NCI-H345 treated with DMSO at 0.1 percent for 48 hours (cell line): ENCODE measurements at regions not wholly inside any gene's neighbourhood (a gene's known extent, or its start where the extent isn't known, plus 50 kb on each side); places are given as distances from the start of the nearest gene placed in this dataset.
"Not testable (repeated sequence)": the region's sequence is repeated elsewhere in the genome, so short reads cannot be mapped to it uniquely, and the experiment has no call there.

Source experiments
- DNase-seq: peaks from one replicate; lab custom pipeline; 2025; ENCODE audit not compliant: unreplicated experiment; lab: John Stamatoyannopoulos, UW

DNA sequence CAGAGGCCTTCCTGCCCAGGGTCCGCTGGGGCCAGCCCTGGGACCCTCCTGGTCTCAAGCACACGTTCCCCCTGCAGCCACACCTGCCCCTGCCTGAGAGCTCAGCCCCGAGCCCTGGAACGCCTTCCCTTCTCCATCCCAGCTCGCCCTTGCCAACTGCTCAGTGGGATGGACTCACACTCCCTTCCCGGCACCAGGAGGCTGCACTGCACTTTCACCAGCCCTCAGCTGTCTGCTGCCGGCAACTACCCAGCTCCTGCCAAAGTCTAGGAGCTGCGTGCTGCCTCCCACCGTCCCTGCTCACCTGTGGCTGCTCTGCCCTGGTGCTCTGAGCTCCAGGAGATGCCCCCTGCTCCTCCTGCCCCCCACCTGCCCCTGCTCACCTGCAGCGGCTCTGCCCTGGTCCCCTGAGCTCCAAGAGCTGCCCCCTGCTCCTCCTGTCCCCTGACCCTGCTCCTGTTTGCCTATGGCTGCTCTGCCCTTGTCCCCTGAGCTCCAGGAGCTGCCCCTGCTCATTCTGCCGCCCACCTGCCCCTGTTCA lies 246.4 kb downstream of the TMEM121 start:
- not testable (repeated sequence) for DNase-seq

DNA sequence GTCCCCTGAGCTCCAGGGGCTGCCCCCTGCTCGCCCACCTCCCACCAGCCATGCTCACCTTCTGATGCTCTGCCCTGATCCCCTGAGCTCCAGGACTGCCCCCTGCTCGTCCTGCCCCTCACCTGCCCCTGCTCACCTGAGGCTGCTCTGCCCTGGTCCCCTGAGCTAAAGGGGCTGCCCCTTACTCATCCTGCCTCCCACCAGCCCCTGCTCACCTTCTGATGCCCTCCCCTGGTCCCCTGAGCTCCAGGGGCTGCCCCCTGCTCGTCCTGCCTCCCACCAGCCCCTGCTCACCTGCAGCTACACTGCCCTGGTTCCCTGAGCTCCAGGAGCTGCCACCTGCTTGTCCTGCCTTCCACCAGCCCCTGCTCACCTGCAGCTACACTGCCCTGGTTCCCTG lies 247.2 kb downstream of the TMEM121 start:
- no peak for DNase-seq

DNA sequence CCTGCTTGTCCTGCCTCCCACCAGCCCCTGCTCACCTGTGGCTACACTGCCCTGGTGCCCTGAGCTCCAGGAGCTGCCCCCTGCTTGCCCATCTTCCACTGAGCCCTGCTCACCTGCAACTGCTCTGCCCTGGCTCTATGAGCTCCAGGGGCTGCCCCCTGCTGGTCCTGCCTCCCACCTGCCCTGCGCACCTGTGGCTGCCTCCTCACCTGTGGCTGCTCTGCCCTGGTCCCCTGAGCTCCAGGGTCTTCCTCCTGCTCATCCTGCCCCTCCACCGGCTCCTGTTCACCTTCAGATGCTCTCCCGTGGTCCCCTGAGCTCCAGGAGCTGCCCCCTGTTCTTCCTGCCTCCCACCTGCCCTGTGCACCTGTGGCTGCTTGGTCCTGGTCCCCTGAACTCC lies 247.6 kb downstream of the TMEM121 start:
- DNase-seq = no peak

DNA sequence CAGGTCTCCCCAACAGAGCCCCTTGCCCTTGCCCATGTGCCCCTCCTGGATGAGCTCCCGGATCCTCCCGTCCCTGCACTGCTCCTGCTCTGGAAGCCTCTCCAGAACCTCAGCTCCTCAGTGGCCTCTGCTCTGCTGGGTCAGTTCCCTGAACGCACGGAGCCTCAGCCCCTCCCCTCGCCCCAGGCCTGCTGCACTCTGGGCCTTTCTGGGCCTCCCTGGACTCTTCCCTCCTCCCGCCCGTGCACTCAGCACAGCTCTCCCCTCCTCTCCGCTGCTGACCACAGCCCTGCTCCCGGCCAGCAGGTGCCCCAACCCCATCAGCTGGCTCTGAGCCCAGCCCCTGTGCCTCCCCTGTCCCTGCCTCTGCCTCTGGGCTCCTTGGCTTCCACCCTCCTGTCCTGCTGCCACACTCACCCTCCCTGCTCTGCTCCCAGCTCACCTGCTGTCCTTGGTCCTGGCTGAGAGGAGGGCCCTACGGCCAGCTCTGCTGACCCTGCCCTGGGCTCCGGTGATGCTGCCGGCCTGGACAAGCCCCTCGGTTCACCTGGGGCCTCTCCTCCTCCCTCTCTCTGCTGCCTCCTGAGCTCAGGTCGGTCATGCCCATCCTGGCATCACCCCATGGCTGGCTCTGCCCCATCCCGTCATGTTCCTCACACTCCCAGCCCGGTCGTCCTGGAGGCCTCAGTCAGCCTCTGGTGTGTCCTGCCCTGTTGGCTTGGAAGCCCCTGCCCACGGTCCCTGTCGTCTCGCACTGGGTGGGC lies 248.4 kb downstream of the TMEM121 start:
- not testable (repeated sequence) for DNase-seq

DNA sequence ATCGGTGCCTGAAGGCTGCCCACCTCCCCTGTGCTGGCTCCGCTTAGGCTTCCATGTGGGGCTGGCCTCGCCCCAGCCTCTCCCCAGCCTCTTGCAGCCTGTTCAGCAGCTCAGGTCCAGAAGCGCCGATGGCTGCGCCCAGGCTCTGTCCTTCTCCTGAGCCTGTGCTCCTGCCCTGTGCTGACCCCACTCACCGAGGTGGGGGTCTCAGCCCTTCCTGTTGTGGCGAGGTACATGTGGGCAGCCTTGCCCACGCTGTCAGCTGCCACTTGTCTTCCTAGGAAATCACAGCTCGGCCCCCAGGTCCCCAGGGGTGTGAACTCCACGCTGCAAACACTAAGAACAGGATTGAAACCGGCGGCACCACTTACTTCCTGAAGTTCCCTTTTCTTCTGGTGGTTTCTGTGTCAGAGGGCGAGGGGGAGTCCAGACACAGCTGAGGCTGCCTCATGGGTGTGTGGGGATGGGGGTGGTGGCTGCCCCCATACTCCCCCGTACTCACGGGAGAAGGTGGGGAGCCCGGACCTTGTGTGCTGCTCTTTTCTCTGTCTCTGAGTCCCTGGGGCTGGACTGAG lies 249.1 kb downstream of the TMEM121 start:
- not testable (repeated sequence) for DNase-seq

DNA sequence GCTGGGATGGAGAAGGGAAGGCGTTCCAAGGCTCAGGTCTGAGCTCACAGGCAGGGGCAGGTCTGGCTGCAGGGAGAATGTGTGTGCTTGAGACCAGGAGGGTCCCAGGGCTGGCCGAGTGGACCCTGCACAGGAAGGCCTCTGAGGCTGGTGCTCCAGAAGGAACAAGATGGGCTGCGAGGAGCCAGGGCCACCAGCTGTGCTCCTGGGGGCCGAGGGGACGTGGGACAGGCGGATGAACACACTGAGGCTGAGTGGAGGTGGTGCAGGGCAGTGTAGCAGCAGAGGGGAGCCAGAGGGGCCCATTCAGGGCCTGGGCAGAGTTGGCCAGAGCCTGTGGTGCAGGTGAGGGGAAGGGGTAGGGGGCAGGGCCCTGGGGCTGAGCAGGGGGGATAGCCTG lies 249.7 kb downstream of the TMEM121 start:
- not testable (repeated sequence) for DNase-seq

DNA sequence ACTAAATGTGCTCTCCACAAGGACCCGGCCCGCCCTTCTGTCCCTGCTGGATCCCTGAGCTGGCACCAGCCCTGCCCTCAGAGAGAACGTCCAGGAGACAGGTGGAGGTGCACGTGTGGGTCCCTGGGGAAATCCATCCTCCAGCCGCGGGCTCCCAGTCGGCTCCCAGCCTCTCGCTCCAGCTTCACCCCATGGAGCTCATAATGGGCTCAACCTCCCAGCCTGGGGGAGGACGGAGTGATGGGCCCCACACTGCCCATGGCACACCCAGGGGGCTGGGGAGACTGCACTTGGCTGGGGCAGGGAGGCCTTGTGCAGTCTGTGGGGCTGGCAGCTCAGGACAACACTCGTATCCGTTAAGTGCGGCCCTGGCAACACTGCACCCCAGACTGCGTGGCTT lies 250.5 kb downstream of the TMEM121 start:
- no peak for DNase-seq

DNA sequence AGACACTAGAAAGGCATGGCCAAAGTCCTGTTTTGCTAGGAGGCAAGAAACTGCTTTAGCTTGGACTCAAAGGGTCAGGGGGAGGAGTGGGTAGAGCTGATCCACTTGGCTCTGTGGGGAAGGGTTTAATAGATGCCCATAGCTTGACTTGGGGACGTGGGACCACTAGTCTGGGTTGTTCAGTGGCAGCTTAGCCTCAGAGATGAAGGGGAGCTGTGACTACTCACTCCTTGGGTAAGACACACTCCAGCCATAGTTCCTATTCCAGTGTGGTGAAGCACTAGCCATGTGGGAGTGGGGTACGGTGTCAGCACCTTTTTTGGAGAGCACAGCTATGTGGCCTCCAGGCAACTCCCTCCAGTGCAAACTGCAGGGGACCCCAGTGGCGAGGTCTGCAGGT lies 257.3 kb downstream of the TMEM121 start:
- DNase-seq = no peak

DNA sequence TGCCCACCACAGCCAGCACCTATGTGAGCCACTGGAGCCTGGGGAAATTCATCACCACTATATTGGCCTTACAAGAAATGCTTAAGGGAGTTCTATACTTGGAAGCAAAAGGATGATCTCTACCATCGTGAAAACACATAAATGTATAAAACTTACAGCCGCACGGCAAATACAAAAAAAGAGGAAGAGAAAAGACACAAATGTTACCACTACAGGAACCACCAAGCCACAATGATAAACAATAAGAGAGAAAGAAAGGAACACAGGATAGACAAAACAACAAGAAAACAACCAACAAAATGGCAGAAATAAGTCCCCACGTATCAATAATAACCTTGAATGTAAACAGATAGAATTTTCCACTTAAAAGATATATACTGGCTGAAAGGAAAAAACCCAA lies 267.5 kb downstream of the TMEM121 start:
- DNase-seq = no peak

DNA sequence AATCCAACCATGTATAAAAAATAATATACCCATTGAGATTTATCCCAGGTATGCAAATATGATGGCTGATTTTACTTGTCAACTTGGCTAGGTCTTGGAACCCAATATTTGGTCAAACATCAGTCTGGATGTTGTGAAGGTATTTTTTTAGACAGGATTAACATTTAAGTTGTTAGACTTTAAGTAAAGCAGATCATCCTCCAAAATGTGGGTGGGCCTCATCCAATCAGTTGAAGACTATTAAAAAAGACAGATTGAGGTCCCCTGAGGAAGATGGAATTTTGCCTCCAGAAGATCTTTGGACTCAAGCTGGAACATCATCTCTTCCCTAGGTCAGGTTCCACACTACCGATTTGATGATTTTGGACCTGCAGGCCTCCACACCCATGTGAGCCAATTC lies 271.2 kb downstream of the TMEM121 start:
- DNase-seq = no peak

DNA sequence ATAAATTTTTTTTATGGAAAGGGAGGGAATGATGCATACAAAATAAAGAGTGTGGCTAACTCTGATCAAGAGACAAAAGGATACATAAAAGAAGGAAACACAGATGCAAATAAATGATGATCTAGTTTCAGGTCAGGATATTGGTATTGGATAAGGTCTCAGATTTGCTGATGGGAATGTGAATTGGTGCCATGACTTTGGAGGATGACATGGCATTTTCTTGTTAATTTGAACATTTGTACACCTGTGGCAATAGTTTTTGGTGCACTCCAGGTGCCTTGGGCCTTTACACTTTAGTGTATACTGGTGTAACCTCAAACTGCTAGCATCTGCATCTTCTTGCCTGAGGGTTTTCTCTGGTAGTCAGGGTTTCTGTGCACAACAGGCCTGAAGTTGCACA lies 279.3 kb downstream of the TMEM121 start:
- DNase-seq = no peak

DNA sequence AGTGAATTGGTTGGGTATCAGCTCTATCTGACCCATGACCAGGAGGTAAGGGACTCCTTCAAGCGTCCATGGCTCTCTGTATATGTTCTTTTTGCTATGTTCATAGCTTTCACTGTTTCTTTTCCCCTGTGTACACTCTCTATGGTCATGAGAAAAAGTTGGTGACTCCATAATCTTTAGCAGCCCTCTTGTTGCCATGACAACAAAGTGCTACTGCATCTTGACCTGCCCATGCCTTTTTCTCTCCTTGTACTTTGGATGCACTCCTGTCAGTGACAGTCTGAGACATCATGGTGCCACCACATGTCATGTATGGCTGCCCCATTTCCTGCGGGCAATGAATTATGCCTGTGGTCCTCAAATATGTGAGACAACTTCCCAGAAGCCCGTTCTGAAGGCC lies 280.2 kb downstream of the TMEM121 start:
- no peak for DNase-seq

DNA sequence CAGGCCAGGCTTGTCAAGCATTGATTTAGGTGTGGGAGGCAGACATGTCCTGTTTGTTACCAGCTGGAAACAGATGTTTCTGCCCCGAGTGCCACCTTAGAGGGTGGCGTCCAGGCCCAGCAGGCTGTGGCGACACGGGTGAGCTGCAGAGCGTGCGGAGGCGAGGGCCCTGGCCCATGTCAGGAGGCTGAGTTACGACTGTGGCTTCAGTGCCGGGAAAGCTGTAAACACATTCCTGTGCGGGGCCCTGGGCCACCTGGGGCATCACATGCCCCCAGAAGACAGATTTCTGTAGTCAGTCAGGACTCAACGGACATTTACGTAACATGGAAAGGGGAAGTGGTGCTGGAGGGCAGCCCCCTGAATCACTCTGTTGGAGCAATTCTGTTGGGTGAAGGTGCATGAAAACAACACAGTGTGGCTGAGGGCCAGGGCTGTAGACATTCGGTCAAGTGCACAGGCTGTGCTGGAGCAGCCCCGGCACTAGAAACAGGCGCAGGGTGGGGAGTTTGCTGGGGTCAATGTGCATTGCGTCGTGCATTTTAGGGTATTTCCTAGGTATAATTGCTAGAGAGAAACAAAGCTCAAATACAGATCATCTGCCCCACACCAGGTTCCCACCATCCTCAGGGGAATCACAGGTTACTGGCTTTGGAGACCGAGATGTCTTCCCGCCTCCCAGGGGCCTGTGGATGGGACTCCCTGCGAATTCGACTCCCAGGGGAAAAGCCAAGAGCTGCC lies 291.8 kb downstream of the TMEM121 start:
- DNase-seq = no peak

DNA sequence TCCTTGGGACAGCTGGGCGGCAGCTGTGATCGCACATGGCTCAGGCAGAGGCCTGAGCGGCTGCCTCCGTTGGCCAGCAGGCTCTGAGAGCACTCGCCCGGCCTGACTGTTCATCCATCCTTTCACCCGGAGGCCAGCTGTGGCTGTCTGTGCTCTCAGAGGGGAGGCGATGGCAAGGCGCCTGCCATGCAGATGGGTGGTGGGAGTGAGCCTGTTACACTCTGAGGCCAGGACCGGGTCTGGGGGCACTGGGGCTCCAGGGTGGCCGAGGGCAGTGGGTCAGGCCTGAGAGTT lies 292.3 kb downstream of the TMEM121 start:
- DNase-seq = no peak

DNA sequence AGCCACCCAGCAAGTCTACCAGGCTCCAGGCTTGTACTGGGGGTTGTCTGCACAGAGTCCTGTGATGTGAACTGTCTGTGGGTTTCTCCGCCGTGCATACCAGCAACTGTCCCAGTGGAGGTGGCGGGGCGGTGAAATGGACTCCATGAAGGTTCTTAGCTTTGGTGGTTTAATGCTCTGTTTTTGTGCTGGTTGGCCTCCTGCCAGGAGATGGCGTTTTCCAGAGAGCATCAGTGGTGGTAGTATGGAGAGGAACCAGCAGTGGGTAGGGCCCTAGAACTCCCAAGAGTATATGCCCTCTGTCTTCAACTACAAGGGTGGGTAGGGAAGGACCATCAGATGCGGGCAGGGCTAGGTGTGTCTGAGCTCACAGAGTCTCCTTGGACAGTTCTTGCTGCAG lies 303.8 kb downstream of the TMEM121 start:
- DNase-seq = no peak

DNA sequence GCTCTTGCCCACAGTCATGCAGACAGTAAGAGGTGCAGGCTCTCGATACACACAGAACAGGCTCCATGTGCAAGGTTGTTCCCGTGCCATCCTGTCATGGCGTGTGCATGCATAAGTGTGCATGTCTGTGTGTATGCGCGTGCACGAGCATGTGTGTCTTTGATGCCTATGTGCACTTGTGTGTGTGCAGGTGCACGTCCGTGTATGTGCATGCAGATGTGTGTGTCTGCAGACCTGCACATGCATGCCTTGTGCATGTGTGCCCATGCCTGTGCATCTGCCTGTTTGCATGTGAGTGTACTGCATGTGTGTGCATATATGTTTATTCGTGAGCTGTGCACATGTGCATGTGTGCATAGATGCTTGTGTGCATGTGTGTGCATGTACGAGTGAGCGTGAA lies 309.8 kb downstream of the TMEM121 start:
- DNase-seq = no peak

DNA sequence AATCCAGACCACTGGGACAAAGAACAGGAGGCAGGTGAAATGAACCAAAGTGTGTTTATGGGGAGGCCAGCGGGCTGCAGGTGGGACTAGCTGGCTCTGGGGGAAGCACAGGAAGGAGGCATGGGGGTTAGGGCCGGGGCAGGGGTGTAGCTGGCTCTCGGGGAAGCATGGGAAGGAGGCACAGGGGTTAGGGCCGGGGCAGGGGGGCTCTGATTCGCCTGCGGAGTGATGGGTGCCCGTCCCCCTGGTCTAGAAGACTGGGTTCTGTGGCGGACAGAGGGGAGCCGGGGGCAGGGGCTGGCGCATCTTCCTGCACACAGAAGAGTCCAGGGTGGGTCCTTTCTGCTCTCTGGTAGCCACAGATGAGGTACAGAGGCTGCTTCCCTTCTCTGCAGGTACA lies 310.3 kb downstream of the TMEM121 start:
- DNase-seq = no peak

DNA sequence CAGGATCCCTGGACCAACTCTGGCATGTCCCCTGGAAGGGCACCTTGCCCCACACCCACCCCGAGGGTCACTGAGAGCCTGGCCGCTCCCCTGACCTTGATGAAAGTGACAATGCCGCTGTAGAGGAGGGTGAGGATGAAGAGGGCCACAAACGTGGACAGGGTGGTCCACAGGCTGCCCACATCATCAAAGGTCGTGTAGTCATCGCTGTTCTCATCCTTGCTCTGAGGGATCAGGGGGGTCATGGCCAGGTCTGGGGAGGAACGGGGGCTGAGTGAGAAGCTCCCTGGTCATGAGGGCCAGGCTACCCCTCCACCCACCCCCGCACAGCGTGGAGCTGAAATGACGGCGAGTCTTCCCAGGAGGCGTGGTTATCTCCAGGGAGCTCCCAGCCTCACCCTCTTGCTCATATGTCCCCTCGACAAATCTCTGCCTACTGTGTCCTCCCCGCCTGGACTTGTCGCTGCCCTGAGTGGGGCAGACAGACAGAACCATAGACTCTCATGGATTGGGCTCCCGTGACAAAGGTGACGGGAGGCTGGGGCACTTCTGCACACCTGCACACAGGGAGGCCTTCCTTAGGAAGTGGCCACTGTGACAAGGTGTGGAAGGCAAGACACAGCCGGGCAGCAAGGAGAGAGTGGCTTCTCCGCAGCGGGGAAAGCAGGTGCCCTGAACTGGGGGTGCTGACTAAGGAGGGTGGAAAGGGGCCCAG lies 311.1 kb downstream of the TMEM121 start:
- DNase-seq = no peak

DNA sequence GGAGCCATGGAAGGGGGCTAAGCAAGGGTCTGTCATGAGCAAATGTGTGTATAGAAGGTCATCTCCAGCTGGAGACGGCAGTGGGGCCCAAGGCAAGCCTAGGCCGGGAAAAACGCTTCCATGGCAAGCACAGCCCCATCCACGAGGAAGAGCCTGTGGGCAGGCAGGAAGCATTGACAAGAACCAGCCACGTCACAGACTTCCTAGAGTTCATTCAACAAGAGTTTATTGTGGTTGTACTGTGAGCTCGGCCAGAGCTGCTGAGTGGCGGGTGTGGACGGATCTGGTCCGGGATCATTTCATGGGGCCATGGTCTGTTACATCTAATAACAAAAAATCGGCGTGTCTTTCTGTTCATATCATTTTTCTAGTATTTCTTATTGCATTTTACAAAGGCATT lies 311.7 kb downstream of the TMEM121 start:
- no peak for DNase-seq

DNA sequence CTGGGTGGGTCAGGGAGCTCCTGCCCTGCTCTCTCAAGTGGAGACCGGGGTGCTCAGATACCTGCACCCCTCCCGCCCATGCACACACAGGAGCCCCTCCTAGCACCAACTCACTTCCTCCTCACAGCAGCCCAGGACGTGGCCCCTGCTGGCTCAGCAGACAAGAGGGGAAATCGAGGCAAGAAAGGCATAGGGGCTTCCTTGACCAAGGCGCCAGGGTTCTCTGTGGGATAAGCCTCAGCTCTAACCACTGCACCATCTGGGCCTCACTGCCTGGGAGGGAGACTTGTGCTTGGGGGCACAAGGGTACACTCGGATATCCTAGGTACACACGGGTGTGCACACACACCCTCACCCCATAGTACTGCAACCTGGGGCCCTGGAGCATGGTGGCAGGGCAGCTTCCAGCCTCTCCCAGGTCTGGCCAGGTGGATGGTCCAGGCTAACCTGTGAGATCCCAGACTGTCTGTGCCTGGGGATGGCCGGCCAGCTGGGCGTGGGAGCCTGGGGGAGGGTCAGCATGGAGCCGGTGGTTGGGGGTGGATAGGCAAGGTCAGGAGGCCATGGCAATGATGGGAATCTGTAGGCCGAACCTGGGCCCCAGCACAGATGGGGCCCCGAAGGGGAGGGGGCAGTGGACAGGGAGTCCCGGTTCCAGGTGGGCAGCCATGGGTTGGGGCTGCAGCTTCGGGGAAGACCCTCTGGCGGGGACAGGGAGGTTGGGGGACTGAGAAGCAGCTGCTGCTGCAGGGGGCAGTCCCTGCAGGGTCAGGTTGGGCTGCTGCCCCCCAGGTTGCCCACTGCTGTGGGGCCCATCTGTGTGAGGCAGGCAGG lies 312.4 kb downstream of the TMEM121 start:
- no peak for DNase-seq
